Lower leg skin (tissue), 3 donors: ENCODE measurements at regions not wholly inside any gene's neighbourhood (a gene's known extent, or its start where the extent isn't known, plus 50 kb on each side); places are given as distances from the start of the nearest gene placed in this dataset.

ENCODE experiments used
- CTCF ChIP-seq, 3 donors: fragments of 450-650 bp; IDR thresholded peaks; one replicate each; pipeline ENCODE4 v1.5.1; 2016; ENCODE audit warnings: antibody characterized with exemption in 3 of 3, mild to moderate bottlenecking in 3 of 3, moderate library complexity in 2 of 3
- POLR2A ChIP-seq, 2 donors: fragments of 450-650 bp; IDR thresholded peaks; one replicate each; pipeline ENCODE4 v1.6.1; 2016 to 2017; ENCODE audit warnings: antibody characterized with exemption in 2 of 2, mild to moderate bottlenecking in 1 of 2, moderate library complexity in 1 of 2

DNA sequence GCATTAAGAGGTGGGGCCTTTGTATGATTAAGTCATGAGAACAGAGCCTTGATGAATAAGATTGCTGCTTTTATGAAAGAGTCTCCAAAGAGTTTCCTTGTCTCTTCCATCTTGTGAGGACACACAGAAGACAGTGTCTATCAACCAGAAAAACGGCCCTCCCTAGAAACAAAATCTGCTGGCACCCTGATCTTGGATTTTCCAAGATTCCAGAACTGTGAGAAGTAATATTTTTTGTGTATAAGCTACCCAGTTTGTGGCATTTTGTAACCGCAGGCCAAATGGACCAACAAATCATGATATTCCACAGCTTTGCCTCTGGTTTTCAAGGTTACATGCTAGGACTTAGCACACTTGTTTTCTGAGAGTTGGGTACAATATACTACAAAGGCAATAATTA lies 687.8 kb downstream of the TDRD15 start:
- TF ChIP-seq CTCF (IDR thresholded peaks at IDR 0.05), result no peak
- no peak for TF ChIP-seq POLR2A (IDR thresholded peaks at IDR 0.05)
